H1 (cell line): ENCODE measurements at regions not wholly inside any gene's neighbourhood (a gene's known extent, or its start where the extent isn't known, plus 50 kb on each side); places are given as distances from the start of the nearest gene placed in this dataset.

Experiments used
- BCL11A ChIP-seq, 2 experiments: IDR thresholded peaks; one replicate each; pipeline ENCODE4 v1.6.1; 2011; ENCODE audit warnings: low read depth in 2 of 2, low read length in 2 of 2, mild to moderate bottlenecking in 2 of 2
- KDM4A ChIP-seq: IDR thresholded peaks from one replicate; pipeline ENCODE4 v1.7.1; 2012; ENCODE audit warnings: low read depth, mild to moderate bottlenecking, moderate library complexity, low read length, inconsistent platforms; ENCODE audit not compliant: severe bottlenecking
- NANOG ChIP-seq: IDR thresholded peaks from 2 replicates; pipeline ENCODE4 v1.6.1; 2011; ENCODE audit warnings: low read length, low read depth, mild to moderate bottlenecking, inconsistent platforms; ENCODE audit not compliant: insufficient read depth, poor library complexity, severe bottlenecking
- NRF1 ChIP-seq: IDR thresholded peaks from 2 replicates; pipeline ENCODE4 v1.6.1; 2011; ENCODE audit warnings: mild to moderate bottlenecking, low read depth, low read length, improper control_type of control experiment
- TF ChIP-seq, protein P1 (sequence below): fragments of 300-600 bp; sonication (generic); IDR thresholded peaks from 2 replicates; pipeline ENCODE4 v1.7.1; 2012; ENCODE audit warnings: low read length, moderate library complexity, mild to moderate bottlenecking, inconsistent platforms; ENCODE audit not compliant: insufficient replicate concordance

- TF ChIP-seq, protein P1, sequence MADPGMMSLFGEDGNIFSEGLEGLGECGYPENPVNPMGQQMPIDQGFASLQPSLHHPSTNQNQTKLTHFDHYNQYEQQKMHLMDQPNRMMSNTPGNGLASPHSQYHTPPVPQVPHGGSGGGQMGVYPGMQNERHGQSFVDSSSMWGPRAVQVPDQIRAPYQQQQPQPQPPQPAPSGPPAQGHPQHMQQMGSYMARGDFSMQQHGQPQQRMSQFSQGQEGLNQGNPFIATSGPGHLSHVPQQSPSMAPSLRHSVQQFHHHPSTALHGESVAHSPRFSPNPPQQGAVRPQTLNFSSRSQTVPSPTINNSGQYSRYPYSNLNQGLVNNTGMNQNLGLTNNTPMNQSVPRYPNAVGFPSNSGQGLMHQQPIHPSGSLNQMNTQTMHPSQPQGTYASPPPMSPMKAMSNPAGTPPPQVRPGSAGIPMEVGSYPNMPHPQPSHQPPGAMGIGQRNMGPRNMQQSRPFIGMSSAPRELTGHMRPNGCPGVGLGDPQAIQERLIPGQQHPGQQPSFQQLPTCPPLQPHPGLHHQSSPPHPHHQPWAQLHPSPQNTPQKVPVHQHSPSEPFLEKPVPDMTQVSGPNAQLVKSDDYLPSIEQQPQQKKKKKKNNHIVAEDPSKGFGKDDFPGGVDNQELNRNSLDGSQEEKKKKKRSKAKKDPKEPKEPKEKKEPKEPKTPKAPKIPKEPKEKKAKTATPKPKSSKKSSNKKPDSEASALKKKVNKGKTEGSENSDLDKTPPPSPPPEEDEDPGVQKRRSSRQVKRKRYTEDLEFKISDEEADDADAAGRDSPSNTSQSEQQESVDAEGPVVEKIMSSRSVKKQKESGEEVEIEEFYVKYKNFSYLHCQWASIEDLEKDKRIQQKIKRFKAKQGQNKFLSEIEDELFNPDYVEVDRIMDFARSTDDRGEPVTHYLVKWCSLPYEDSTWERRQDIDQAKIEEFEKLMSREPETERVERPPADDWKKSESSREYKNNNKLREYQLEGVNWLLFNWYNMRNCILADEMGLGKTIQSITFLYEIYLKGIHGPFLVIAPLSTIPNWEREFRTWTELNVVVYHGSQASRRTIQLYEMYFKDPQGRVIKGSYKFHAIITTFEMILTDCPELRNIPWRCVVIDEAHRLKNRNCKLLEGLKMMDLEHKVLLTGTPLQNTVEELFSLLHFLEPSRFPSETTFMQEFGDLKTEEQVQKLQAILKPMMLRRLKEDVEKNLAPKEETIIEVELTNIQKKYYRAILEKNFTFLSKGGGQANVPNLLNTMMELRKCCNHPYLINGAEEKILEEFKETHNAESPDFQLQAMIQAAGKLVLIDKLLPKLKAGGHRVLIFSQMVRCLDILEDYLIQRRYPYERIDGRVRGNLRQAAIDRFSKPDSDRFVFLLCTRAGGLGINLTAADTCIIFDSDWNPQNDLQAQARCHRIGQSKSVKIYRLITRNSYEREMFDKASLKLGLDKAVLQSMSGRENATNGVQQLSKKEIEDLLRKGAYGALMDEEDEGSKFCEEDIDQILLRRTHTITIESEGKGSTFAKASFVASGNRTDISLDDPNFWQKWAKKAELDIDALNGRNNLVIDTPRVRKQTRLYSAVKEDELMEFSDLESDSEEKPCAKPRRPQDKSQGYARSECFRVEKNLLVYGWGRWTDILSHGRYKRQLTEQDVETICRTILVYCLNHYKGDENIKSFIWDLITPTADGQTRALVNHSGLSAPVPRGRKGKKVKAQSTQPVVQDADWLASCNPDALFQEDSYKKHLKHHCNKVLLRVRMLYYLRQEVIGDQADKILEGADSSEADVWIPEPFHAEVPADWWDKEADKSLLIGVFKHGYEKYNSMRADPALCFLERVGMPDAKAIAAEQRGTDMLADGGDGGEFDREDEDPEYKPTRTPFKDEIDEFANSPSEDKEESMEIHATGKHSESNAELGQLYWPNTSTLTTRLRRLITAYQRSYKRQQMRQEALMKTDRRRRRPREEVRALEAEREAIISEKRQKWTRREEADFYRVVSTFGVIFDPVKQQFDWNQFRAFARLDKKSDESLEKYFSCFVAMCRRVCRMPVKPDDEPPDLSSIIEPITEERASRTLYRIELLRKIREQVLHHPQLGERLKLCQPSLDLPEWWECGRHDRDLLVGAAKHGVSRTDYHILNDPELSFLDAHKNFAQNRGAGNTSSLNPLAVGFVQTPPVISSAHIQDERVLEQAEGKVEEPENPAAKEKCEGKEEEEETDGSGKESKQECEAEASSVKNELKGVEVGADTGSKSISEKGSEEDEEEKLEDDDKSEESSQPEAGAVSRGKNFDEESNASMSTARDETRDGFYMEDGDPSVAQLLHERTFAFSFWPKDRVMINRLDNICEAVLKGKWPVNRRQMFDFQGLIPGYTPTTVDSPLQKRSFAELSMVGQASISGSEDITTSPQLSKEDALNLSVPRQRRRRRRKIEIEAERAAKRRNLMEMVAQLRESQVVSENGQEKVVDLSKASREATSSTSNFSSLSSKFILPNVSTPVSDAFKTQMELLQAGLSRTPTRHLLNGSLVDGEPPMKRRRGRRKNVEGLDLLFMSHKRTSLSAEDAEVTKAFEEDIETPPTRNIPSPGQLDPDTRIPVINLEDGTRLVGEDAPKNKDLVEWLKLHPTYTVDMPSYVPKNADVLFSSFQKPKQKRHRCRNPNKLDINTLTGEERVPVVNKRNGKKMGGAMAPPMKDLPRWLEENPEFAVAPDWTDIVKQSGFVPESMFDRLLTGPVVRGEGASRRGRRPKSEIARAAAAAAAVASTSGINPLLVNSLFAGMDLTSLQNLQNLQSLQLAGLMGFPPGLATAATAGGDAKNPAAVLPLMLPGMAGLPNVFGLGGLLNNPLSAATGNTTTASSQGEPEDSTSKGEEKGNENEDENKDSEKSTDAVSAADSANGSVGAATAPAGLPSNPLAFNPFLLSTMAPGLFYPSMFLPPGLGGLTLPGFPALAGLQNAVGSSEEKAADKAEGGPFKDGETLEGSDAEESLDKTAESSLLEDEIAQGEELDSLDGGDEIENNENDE = no peak
- TF ChIP-seq BCL11A (IDR thresholded peaks at IDR 0.05; ENCODE audit: low read depth in 2 of 2, low read length in 2 of 2) = no peak
- TF ChIP-seq NANOG = peak; percentile 82
- no peak for TF ChIP-seq KDM4A
- TF ChIP-seq NRF1 = no peak
Observed at GRCh38 chr10:78860260-78860914, 208.4 kb upstream of the ZMIZ1 start (continued).
